ENCODE measurements at regions not wholly inside any gene's neighbourhood (a gene's known extent, or its start where the extent isn't known, plus 50 kb on each side); places are given as distances from the start of the nearest gene placed in this dataset.
"Not testable (repeated sequence)": the region's sequence is repeated elsewhere in the genome, so short reads cannot be mapped to it uniquely, and the experiment has no call there.

GRCh38 chr5:163706053-163706771 is 200.8 kb downstream of the MAT2B start:
- DNase-seq, result no peak

- no peak for DNase-seq
Observed at GRCh38 chr5:163712011-163712410, 206.6 kb downstream of the MAT2B start.

- DNase-seq, result no peak
Observed at GRCh38 chr5:163718272-163718671, 212.9 kb downstream of the MAT2B start.

- no peak for DNase-seq
Observed at GRCh38 chr5:163724305-163724704, 218.9 kb downstream of the MAT2B start.

- DNase-seq, result no peak
Observed at GRCh38 chr5:163727028-163727427, 221.6 kb downstream of the MAT2B start.

- no peak for DNase-seq
Observed at GRCh38 chr5:163730206-163730756, 224.9 kb downstream of the MAT2B start.

- DNase-seq, result no peak
Observed at GRCh38 chr5:163731256-163731655, 225.8 kb downstream of the MAT2B start.

GRCh38 chr5:163735069-163735468 is 229.7 kb downstream of the MAT2B start:
- no peak for DNase-seq

GRCh38 chr5:163747586-163747985 is 242.2 kb downstream of the MAT2B start:
- no peak for DNase-seq

GRCh38 chr5:163748934-163749333 is 243.5 kb downstream of the MAT2B start:
- DNase-seq, result no peak

- not testable (repeated sequence) for DNase-seq
Observed at GRCh38 chr5:163750415-163750814, 245.0 kb downstream of the MAT2B start.

- no peak for DNase-seq
Observed at GRCh38 chr5:163755505-163755904, 250.1 kb downstream of the MAT2B start.

GRCh38 chr5:163756170-163756569 is 250.8 kb downstream of the MAT2B start:
- DNase-seq, result no peak

- DNase-seq, result no peak
Observed at GRCh38 chr5:163757344-163757743, 251.9 kb downstream of the MAT2B start.

- DNase-seq, result no peak
Observed at GRCh38 chr5:163758283-163758711, 252.9 kb downstream of the MAT2B start.

- no peak for DNase-seq
Observed at GRCh38 chr5:163759000-163759704, 253.7 kb downstream of the MAT2B start.

- DNase-seq, result no peak
Observed at GRCh38 chr5:163760498-163760897, 255.1 kb downstream of the MAT2B start.

GRCh38 chr5:163766936-163767670 is 261.7 kb downstream of the MAT2B start:
- DNase-seq, result no peak

- no peak for DNase-seq
Observed at GRCh38 chr5:163770625-163771024, 265.2 kb downstream of the MAT2B start.

- DNase-seq, result no peak
Observed at GRCh38 chr5:163772241-163772640, 266.8 kb downstream of the MAT2B start.

GRCh38 chr5:163772644-163773043 is 267.2 kb downstream of the MAT2B start:
- no peak for DNase-seq

- DNase-seq, result no peak
Observed at GRCh38 chr5:163773226-163773625, 267.8 kb downstream of the MAT2B start.

GRCh38 chr5:163789870-163790269 is 284.5 kb downstream of the MAT2B start:
- no peak for DNase-seq

Data from activated gamma-delta T cell treated with Interleukin-2 at 50 U/mL for 16 hours (primary cell).